ENCODE measurements at regions not wholly inside any gene's neighbourhood (a gene's known extent, or its start where the extent isn't known, plus 50 kb on each side); places are given as distances from the start of the nearest gene placed in this dataset.
"Not testable (repeated sequence)": the region's sequence is repeated elsewhere in the genome, so short reads cannot be mapped to it uniquely, and the experiment has no call there.

- no peak for DNase-seq
Measured at GRCh38 chr13:80070024-80070703, 270.8 kb downstream of the SPRY2 start.

DNA sequence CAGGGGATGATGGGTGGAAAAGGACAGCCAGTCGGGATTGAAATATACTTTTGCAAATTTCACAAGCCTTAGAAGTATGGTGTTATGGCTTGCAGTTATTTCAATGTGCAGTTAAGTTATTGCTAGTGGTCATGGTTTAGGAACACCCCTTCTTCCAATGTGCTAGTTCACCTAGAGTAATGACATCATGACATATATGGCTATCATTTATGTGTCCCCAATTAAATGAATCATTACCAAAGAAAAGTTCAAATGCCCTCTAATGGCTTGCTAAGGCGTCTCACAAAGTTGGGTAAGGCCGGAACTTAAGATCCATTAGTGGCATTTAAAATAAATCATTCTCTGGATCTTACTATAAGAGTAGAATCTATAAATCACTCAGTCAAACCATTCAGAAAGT lies 271.6 kb downstream of the SPRY2 start:
- no peak for DNase-seq

GRCh38 chr13:80065996-80066395 lies 274.9 kb downstream of the SPRY2 start:
- no peak for DNase-seq

GRCh38 chr13:80062416-80062815 lies 278.5 kb downstream of the SPRY2 start:
- not testable (repeated sequence) for DNase-seq

- no peak for DNase-seq
Measured at GRCh38 chr13:80059789-80060188, 281.1 kb downstream of the SPRY2 start.

- DNase-seq, result no peak
Measured at GRCh38 chr13:80058626-80059025, 282.3 kb downstream of the SPRY2 start.

DNA sequence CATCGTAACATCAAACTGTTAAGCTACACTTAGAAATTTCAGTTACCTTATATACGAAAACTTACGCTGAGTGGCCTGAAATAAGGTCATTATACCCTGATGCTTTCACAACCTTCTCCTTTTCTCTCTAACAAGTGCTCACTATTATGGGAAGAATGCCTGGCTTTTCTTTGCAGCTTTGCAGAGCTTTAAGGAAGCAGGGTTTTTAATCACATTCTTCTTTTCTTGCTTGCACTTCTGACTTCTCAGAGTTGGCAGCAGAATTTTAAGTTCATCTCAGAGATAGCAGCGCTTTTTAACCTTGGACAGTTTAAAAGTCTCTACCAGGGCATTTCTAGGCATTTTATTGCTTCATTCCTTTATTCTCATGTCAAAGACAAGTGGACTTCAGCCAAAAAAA lies 285.1 kb downstream of the SPRY2 start:
- DNase-seq, result no peak

- no peak for DNase-seq
Measured at GRCh38 chr13:80054806-80055205, 286.1 kb downstream of the SPRY2 start.

DNA sequence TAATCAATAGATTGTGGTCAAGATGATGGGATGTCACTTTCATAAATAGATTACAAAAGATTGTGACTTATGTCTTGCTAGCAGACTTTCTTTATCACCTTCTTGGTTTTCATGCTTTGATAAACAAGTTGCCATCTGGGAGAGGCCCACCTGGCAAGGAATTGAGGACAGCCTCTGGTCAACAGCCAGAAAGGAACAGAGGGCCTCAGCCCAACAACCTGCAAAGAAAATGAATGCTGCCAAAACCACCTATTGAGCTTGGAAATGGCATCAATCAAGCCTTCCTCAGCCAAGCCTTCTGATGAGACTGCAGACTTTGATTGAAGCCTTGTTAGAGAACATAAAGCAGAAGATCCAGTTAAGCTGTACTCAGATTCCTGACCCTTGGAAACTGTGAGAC lies 288.6 kb downstream of the SPRY2 start:
- DNase-seq, result no peak

DNA sequence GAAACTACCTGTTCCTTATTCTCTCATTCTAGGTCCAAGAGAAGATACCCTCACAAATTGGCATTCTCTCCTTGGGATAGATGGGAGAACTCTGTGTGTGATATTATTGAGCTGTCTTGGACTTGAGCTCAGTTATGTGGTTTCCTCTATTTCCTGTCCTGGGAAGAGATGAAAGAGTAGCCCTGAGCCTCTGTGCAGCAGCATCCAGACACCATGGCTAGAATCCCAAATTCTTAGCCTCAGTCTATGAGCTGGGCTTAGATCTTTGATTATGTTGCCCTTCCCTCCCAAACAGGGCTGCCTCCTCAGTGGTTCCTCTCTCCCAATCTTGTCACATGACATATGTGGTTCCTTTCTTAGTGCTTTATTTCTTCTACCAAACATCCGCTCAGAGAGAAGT lies 290.7 kb downstream of the SPRY2 start:
- no peak for DNase-seq

GRCh38 chr13:80048802-80049201 lies 292.1 kb downstream of the SPRY2 start:
- DNase-seq, result peak; percentile 15

DNA sequence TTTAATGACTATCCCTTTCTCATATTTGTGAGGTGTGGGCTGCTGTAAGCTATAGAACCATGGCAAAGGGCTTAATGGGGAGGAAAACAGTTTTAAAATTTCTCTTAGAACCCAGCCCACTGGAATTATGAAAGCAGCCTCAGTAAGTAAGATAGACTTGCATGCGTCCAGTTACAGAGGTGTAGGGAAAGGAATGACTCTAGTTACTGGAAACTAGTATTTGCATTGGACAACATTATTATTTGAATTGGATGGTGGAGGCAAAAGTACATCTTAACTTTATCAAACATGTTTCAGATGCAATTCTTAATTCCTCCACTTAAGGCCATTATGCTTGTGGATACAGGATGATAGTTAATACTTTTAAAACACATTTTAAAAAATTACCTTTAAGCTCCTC lies 292.9 kb downstream of the SPRY2 start:
- DNase-seq, result no peak

DNA sequence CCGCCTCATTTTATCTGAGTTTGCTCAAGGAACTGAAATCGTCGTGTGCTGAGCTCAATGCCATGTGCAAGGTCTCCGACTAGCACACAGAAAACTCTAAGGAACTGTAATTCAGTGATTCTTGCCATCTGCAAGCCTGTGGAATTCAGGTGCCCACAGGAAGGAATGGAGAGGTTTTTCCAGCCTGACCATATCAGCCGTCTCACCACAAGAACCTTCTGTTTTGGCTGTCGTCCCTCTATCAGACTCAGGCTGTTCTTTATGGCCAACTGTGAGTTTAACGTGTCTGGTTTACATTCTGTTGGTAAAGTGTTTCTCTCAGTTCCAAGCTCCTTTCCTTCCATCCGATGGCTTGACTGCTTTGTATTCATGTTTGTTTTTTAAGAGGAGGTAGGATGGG lies 293.5 kb downstream of the SPRY2 start:
- no peak for DNase-seq

DNA sequence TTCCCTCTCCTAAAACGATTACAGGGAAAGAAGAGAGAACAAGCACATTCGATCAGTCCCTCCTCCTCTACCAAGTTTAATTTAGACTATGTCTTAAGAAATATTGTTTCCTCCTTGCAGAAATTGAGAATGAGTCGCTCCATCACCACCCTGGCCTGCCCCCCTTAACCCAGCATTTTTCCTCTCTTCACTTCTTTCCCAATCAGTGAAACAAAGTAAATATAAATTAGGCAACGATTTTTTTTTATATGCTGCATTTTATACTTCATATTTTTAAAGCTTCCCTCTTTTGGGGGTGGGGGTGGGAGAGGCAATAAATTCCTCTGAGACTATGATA lies 300.0 kb downstream of the SPRY2 start:
- DNase-seq, result no peak

- no peak for DNase-seq
Measured at GRCh38 chr13:80040196-80040980, 300.5 kb downstream of the SPRY2 start.

DNA sequence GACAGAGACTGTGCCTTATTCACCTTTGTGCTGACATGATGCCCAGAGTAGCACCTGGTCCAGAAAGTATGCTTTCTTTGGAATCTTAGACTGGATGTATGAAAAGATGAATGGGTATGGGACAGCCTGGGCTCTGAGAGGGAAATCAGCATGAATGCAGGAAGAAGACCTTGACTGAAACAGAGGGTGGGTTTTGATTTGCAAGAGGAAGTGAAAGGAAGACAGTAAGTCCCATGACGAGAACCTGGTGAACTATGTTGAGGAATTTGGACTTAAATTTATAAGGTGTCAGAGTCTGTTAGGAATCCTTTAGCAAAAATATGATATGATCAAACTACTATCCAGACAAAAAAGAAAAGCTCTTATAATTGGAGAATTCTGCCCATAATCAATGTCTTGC lies 301.9 kb downstream of the SPRY2 start:
- DNase-seq, result no peak

DNA sequence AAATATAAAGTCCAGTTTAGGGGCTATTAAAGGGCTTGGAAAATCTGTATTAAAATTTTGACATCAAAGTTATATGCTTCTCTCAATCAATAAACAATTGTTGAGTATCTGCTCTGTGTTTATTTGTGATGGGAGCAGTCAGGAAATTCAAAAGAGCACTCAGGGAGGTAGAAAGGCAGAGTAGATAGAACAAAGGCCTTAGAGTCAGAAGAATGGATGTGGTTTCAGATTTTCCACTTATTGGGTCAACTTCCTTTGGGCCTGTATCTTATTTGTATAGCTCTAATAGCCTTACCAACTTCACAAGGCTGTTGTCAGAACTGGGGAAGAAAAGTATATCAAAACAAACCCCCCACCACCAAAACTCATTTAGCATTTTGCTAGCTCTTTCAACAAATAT lies 302.6 kb downstream of the SPRY2 start:
- no peak for DNase-seq

DNA sequence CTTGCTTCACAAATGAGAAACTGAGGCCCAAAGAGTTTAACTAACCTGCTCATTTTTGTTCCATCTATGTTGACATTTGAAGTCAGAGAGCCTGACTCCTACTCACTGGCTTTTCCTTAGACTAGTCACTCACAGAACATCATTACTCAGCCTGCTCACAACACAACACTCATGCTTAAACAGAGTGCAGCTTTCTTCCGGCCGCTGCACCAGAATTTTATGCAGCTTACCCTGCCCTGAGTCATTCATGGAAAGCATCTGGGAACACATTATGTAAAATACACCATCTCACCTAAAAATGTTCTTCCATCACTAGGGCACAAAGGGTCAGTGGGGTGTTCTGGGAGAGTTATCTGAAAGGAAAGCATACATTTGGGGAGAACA lies 303.4 kb downstream of the SPRY2 start:
- no peak for DNase-seq

DNA sequence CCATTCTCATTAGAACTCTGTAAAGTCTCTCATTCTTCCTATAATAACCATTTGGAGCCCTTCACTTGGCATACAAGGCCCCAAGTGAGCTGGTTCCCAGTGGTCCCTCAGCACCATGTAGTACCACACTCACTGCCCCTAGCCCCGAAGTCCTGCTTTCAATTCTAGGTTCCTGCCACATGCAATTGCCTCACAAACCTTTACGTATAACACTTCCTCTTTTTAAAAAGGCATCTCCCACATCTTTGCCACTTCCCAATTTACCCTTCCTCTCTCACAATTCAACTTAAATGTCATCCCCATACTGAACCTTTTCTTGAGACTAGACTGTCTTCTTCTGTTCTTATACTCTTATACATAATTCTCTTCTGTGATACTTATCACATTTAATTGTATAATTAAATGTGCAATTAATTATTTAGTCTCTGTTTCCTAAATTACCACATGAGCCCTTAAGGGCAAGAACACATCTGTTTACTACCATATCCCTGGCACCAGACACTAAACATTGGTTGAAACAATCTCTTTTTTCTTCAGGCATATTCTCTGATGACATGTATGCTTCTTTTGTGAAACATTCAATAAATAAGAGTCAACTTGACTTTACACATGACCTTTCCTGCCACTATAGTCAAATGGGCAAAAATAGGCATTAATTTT lies 304.0 kb downstream of the SPRY2 start:
- DNase-seq, result no peak

DNA sequence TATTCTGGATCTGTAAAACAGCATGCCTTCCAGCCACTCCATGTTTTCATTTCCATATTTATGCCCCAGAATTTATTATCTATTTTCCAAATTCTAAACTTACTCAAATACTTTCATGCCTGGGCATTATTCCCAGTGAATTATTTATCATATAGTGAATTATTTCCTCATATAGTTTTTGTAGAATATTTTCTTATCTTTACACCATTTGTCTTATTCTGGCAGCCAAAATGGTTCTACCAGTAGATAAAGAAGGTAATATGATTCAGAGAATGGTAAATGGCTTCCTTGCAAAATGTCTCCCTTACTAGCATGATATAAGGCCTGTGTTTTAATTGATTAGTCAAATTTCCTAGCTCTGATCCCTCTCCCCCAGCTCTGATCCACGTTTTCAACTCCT lies 305.8 kb downstream of the SPRY2 start:
- no peak for DNase-seq

GRCh38 chr13:80033951-80034350 lies 307.0 kb downstream of the SPRY2 start:
- no peak for DNase-seq

DNA sequence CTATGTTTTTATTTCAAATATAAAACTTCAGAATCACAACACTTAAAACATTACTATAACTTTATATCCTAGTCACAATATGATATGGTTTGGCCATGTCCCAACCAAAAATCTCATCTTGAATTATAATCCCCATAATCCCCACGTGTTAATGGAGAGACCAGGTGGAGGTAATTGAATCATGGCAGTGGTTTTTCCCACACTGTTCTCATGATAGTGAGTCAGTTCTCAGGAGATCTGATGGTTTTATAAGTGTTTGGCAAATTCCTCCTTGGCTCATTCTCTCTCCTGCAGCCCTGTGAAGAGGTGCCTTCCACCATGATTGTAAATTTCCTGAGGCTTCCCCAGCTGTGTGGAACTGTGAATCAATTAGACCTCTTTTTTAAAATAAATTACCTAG lies 307.6 kb downstream of the SPRY2 start:
- DNase-seq, result no peak

- DNase-seq, result no peak
Measured at GRCh38 chr13:80030491-80030890, 310.4 kb downstream of the SPRY2 start.

- DNase-seq, result no peak
Measured at GRCh38 chr13:80029170-80029569, 311.8 kb downstream of the SPRY2 start.

Measured in activated CD4-positive, alpha-beta T cell treated with anti-CD3 and anti-CD28 coated beads for 1 hour (primary cell).